H1 (cell line): ENCODE measurements at regions not wholly inside any gene's neighbourhood (a gene's known extent, or its start where the extent isn't known, plus 50 kb on each side); places are given as distances from the start of the nearest gene placed in this dataset.

ENCODE experiments used
- CTCF ChIA-PET: fragments of 300-600 bp; sonication (Branson Sonifier 250); formaldehyde crosslinking; loops from one replicate; lab custom pipeline; 2021; ENCODE audit not compliant: partially characterized antibody; lab: Charles Lee
- POLR2A ChIA-PET: fragments of 300-600 bp; sonication (Branson Sonifier 250); formaldehyde crosslinking; loops from one replicate; lab custom pipeline; 2021; ENCODE audit warnings: inconsistent platforms; ENCODE audit not compliant: partially characterized antibody; lab: Charles Lee
- DNase-seq, 2 experiments: peaks; one replicate each; pipeline versions ENCODE4 v3.0.0 to v3.0.0-alpha.2; 2010 to 2022; ENCODE audit warnings: low spot score in 2 of 2, low read depth in 1 of 2, mixed read lengths in 1 of 2
- FAIRE-seq: peaks from 2 replicates; lab custom pipeline; 2011; peaks lifted over from hg19 to GRCh38; lab: Jason Lieb, UNC
- H2AFZ ChIP-seq: 2 replicates; pipeline ENCODE4 v1.8.1; 2012; ENCODE audit warnings: low read length, inconsistent platforms
- H2AK5ac ChIP-seq: 2 replicates; pipeline ENCODE4 v1.6.1; 2013; ENCODE audit warnings: low read depth, low read length
- H2BK120ac ChIP-seq: replicated peaks from 2 replicates; pipeline ENCODE3; 2013; ENCODE audit warnings: low read depth, low read length, inconsistent platforms
- H2BK12ac ChIP-seq: 2 replicates; pipeline ENCODE4 v1.6.1; 2013; ENCODE audit warnings: low read depth, low read length
- H2BK15ac ChIP-seq: 2 replicates; pipeline ENCODE4 v1.6.1; 2013; ENCODE audit warnings: low read length
- H2BK20ac ChIP-seq: 2 replicates; pipeline ENCODE4 v1.6.1; 2013; ENCODE audit warnings: low read length
- H2BK5ac ChIP-seq: 2 replicates; pipeline ENCODE4 v1.6.1; 2013; ENCODE audit warnings: low read depth, low read length
- H3K14ac ChIP-seq: 2 replicates; pipeline ENCODE4 v1.6.1; 2013; ENCODE audit warnings: inconsistent platforms; ENCODE audit not compliant: insufficient read length
- H3K18ac ChIP-seq: 2 replicates; pipeline ENCODE4 v1.6.1; 2013; ENCODE audit warnings: low read length; ENCODE audit errors: extremely low read depth
- H3K23ac ChIP-seq: 2 replicates; pipeline ENCODE4 v1.6.1; 2013; ENCODE audit warnings: inconsistent platforms; ENCODE audit not compliant: insufficient read length
- H3K23me2 ChIP-seq: 2 replicates; pipeline ENCODE4 v1.6.1; 2013; ENCODE audit warnings: low read depth, low read length
- H3K27ac ChIP-seq: 2 replicates; pipeline ENCODE4 v1.6.1; 2011; ENCODE audit warnings: low read depth, low read length, inconsistent platforms
- H3K27me3 ChIP-seq, 4 experiments: replicated peaks in 1 of 4; 1 replicate in 1 of 4; 2 replicates in 3 of 4; pipeline versions ENCODE4 v1.6.1 to v1.8.1; 2011 to 2013; ENCODE audit warnings: low read length in 3 of 4, mild to moderate bottlenecking in 3 of 4, inconsistent platforms in 2 of 4, mixed read lengths in 2 of 4, moderate library complexity in 1 of 4; ENCODE audit not compliant: control insufficient read depth in 3 of 4, insufficient read depth in 3 of 4; ENCODE audit errors: extremely low read depth in 1 of 4
- H3K36me3 ChIP-seq, 4 experiments: 2 replicates each; pipeline versions ENCODE4 v1.6.1 to v1.8.1; 2011 to 2013; ENCODE audit warnings: mild to moderate bottlenecking in 4 of 4, low read length in 3 of 4, moderate library complexity in 2 of 4, control low read depth in 1 of 4, inconsistent platforms in 1 of 4; ENCODE audit not compliant: insufficient read depth in 4 of 4, control insufficient read depth in 2 of 4
- H3K4ac ChIP-seq: replicated peaks from 2 replicates; pipeline ENCODE3; 2013; ENCODE audit warnings: low read length, low read depth, mixed read lengths, inconsistent platforms; ENCODE audit not compliant: insufficient read length
- H3K4me1 ChIP-seq, 4 experiments: replicated peaks in 1 of 4; 1 replicate in 1 of 4; 2 replicates in 3 of 4; pipeline versions ENCODE4 v1.6.1 to v1.8.1; 2011 to 2013; ENCODE audit warnings: low read length in 3 of 4, inconsistent platforms in 2 of 4, mixed read lengths in 1 of 4; ENCODE audit not compliant: insufficient read depth in 4 of 4, control insufficient read depth in 3 of 4
- H3K4me2 ChIP-seq, 2 experiments: 2 replicates each; pipeline versions ENCODE4 v1.6.1 to v1.8.1; 2011 to 2013; ENCODE audit warnings: low read depth in 2 of 2, low read length in 2 of 2, control low read depth in 1 of 2, inconsistent platforms in 1 of 2, mild to moderate bottlenecking in 1 of 2; ENCODE audit not compliant: insufficient read depth in 1 of 2
- H3K4me3 ChIP-seq, 4 experiments: fragments of 200-600, 300-600 bp in 1 of 4; sonication (generic), shearing (Covaris generic), sonication (Bioruptor Twin) in 1 of 4; 2 replicates each; pipeline versions ENCODE4 v1.5.1 to v1.8.1; 2011 to 2016; ENCODE audit warnings: low read length in 4 of 4, low read depth in 3 of 4, control low read depth in 2 of 4, inconsistent platforms in 2 of 4, mild to moderate bottlenecking in 2 of 4, mixed read lengths in 1 of 4, moderate library complexity in 1 of 4; ENCODE audit not compliant: insufficient read depth in 2 of 4; ENCODE audit errors: extremely low read depth in 1 of 4
- H3K56ac ChIP-seq: replicated peaks from 2 replicates; pipeline ENCODE3; 2013; ENCODE audit warnings: low read depth, mild to moderate bottlenecking, mixed read lengths, low read length, inconsistent platforms; ENCODE audit not compliant: insufficient read length
- H3K79me1 ChIP-seq: 2 replicates; pipeline ENCODE4 v1.6.1; 2013; ENCODE audit warnings: low read depth, low read length, control low read depth
- H3K79me2 ChIP-seq, 2 experiments: 2 replicates each; pipeline versions ENCODE4 v1.6.1 to v1.8.1; 2012 to 2013; ENCODE audit warnings: low read length in 2 of 2, mild to moderate bottlenecking in 2 of 2, inconsistent platforms in 1 of 2; ENCODE audit not compliant: insufficient read depth in 2 of 2, control insufficient read depth in 1 of 2
- H3K9ac ChIP-seq, 4 experiments: replicated peaks in 1 of 4; 1 replicate in 1 of 4; 2 replicates in 3 of 4; pipeline versions ENCODE4 v1.6.1 to v1.8.1; 2011 to 2013; ENCODE audit warnings: low read depth in 3 of 4, low read length in 3 of 4, control low read depth in 2 of 4, mild to moderate bottlenecking in 2 of 4, moderate library complexity in 2 of 4, inconsistent platforms in 1 of 4; ENCODE audit errors: extremely low read depth in 1 of 4
- H3K9me3 ChIP-seq, 2 experiments: 2 replicates each; pipeline versions ENCODE4 v1.6.1 to v1.8.1; 2012 to 2013; ENCODE audit warnings: mild to moderate bottlenecking in 2 of 2, moderate library complexity in 2 of 2, control low read depth in 1 of 2, inconsistent platforms in 1 of 2, low read depth in 1 of 2, low read length in 1 of 2, mixed read lengths in 1 of 2; ENCODE audit not compliant: insufficient read depth in 2 of 2
- H4K20me1 ChIP-seq, 2 experiments: replicated peaks in 1 of 2; 2 replicates each; pipeline versions ENCODE3 to v1.8.1; 2011 to 2013; ENCODE audit warnings: inconsistent platforms in 2 of 2, low read length in 2 of 2, mild to moderate bottlenecking in 1 of 2; ENCODE audit not compliant: insufficient read depth in 2 of 2, control insufficient read depth in 1 of 2
- H4K5ac ChIP-seq: 2 replicates; pipeline ENCODE4 v1.6.1; 2013; ENCODE audit warnings: low read length, low read depth, mixed read lengths, inconsistent platforms; ENCODE audit not compliant: insufficient read length
- H4K8ac ChIP-seq: 2 replicates; pipeline ENCODE4 v1.8.0; 2013; ENCODE audit warnings: mild to moderate bottlenecking, moderate library complexity, low read length, inconsistent platforms; ENCODE audit not compliant: insufficient read depth; ENCODE audit errors: extremely low read depth
- H4K91ac ChIP-seq: replicated peaks from 2 replicates; pipeline ENCODE3; 2013; ENCODE audit warnings: low read length, mixed read lengths, inconsistent platforms; ENCODE audit not compliant: insufficient read length
- BRCA1 ChIP-seq: IDR thresholded peaks from 2 replicates; pipeline ENCODE4 v1.6.1; 2012; ENCODE audit warnings: low read depth, low read length, improper control_type of control experiment
- HDAC6 ChIP-seq: IDR thresholded peaks from one replicate; pipeline ENCODE4 v1.7.1; 2012; ENCODE audit warnings: low read depth, mild to moderate bottlenecking, inconsistent platforms, low read length, moderate library complexity
- RBBP5 ChIP-seq: IDR thresholded peaks from 2 replicates; pipeline ENCODE4 v1.7.1; 2012; ENCODE audit warnings: low read depth, mild to moderate bottlenecking, inconsistent platforms, low read length, moderate library complexity, borderline replicate concordance
- WGBS, 2 experiments: shearing (Covaris generic) in 1 of 2; methylation state at CpG; one replicate each; pipeline versions ENCODE4 v1.1.6 to v1.1.7; 2013 to 2015; ENCODE audit warnings: low lambda C conversion rate in 2 of 2, mixed read lengths in 2 of 2, inconsistent platforms in 1 of 2, low coverage in 1 of 2, missing lambda C conversion rate in 1 of 2; ENCODE audit not compliant: insufficient replicate concordance in 2 of 2, insufficient coverage in 1 of 2, insufficient read length in 1 of 2; ENCODE audit errors: extremely low coverage in 1 of 2, missing lambda C conversion rate in 1 of 2; 5-methylcytosine and 5-hydroxymethylcytosine counted together

DNA sequence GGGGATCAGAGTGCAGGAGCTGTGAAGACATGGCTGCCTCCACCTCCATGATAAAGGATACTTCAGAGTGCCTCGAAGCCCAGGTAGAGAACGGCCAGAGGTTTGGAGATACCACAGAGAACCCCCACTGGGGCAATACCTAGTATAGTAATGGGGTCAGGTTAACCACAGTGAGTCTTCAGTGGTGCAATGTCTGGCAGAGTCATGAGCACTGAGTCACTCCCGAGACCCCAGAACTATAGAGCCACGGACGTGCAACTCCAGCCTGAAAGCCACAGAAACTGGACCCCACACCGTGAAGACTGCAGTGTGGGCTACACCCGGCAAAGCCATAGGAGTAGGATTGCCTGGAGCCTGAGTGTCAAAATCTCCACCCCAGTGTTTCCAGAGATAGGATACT, 746.6 kb downstream of the CBLN2 start:
- Histone ChIP-seq H4K20me1 (no peaks in the 10 kb centered on the region), H3K23me2 (no peaks in the 10 kb centered on the region), H3K27me3 (no peaks in the 10 kb centered on the region), H2BK120ac (no peak overlapping the region), H3K14ac (no peak overlapping the region), H3K9me3 (peaks cover 46 to 53% of the 10 kb centered on the region in 2 experiments), H2AK5ac (no peak overlapping the region), H3K36me3 (no peaks in the 10 kb centered on the region), H3K27ac (no peak overlapping the region), H3K4me2 (no peak overlapping the region), H3K4ac (no peak overlapping the region), H3K79me2 (no peaks in the 10 kb centered on the region), H3K79me1 (no peaks in the 10 kb centered on the region), H2AFZ (no peak overlapping the region), H3K18ac (no peak overlapping the region), H4K5ac (no peak overlapping the region), H3K9ac (no peak overlapping the region), H4K91ac (no peak overlapping the region), H4K8ac (no peak overlapping the region; the same call in 1 of the 2 replicates), H2BK15ac (no peak overlapping the region), H3K4me1 (no peaks in the 10 kb centered on the region), H3K56ac (no peak overlapping the region), H3K4me3 (no peak overlapping the region), H2BK5ac (no peak overlapping the region), H2BK20ac (no peak overlapping the region), H2BK12ac (no peak overlapping the region), H3K23ac (no peak overlapping the region)
- POLR2A ChIA-PET = no interaction called here
- WGBS, 2 experiments = 89% methylated on average over 7 of the region's 7 CpGs; no CpG with 5 or more reads in 1 of the 2 experiments
- TF ChIP-seq HDAC6 = no peak
- TF ChIP-seq BRCA1 = no peak
- no peak for TF ChIP-seq RBBP5
- FAIRE-seq (no peak), DNase-seq (no peak)
- CTCF ChIA-PET = no interaction called here
